GM23338 (cell line): ENCODE measurements at regions not wholly inside any gene's neighbourhood (a gene's known extent, or its start where the extent isn't known, plus 50 kb on each side); places are given as distances from the start of the nearest gene placed in this dataset.

Experiments used
- ATAC-seq: fragments of 200-7000 bp; cut with Tn5 transposase; 3 replicates; pipeline ENCODE4 v1.9.1; 2020
- DNase-seq: peaks from one replicate; pipeline ENCODE4 v3.0.0-alpha.2; 2015; ENCODE audit warnings: low spot score
- H2AFZ ChIP-seq: fragments of 200-600 bp; sonication (generic); 2 replicates; pipeline ENCODE4 v1.8.0; 2016; ENCODE audit warnings: antibody characterized with exemption, mild to moderate bottlenecking, moderate library complexity
- H3F3A ChIP-seq: fragments of 200-600 bp; sonication (generic); replicated peaks from 2 replicates; pipeline ENCODE4 v1.8.0; 2017; ENCODE audit warnings: antibody characterized with exemption, mixed run types, low read depth
- H3K27ac ChIP-seq: fragments of 200-600 bp; sonication (generic); 2 replicates; pipeline ENCODE4 v1.6.1; 2016; ENCODE audit warnings: low read depth
- H3K27me3 ChIP-seq: fragments of 200-600 bp; sonication (generic); 2 replicates; pipeline ENCODE4 v1.8.0; 2016; ENCODE audit warnings: mild to moderate bottlenecking, mixed run types, moderate library complexity; ENCODE audit not compliant: insufficient read depth
- H3K36me3 ChIP-seq: fragments of 200-600 bp; sonication (generic); 2 replicates; pipeline ENCODE4 v1.8.0; 2016; ENCODE audit warnings: mild to moderate bottlenecking; ENCODE audit not compliant: insufficient read depth
- H3K4me1 ChIP-seq: fragments of 200-600 bp; sonication (generic); 2 replicates; pipeline ENCODE4 v1.8.0; 2016; ENCODE audit warnings: mild to moderate bottlenecking, moderate library complexity; ENCODE audit not compliant: insufficient read depth
- H3K4me2 ChIP-seq: fragments of 200-600 bp; sonication (generic); 2 replicates; pipeline ENCODE4 v1.7.1; 2017; ENCODE audit warnings: mixed run types
- H3K4me3 ChIP-seq: fragments of 200-600 bp; sonication (generic); 2 replicates; pipeline ENCODE4 v1.6.1; 2016; ENCODE audit warnings: mixed run types
- H3K79me2 ChIP-seq: fragments of 200-600 bp; sonication (generic); replicated peaks from 2 replicates; pipeline ENCODE4 v1.8.0; 2017; ENCODE audit warnings: mild to moderate bottlenecking; ENCODE audit not compliant: insufficient read depth
- H3K9me2 ChIP-seq: fragments of 200-600 bp; sonication (generic); 2 replicates; pipeline ENCODE4 v1.8.0; 2017; ENCODE audit not compliant: insufficient read depth
- H4K20me1 ChIP-seq: fragments of 200-600 bp; sonication (generic); replicated peaks from 2 replicates; pipeline ENCODE4 v1.8.0; 2017; ENCODE audit warnings: mild to moderate bottlenecking; ENCODE audit not compliant: insufficient read depth
- H3K27ac Mint-ChIP-seq: 2 replicates; pipeline ENCODE4 v1.8.0; 2020; ENCODE audit warnings: inconsistent platforms, mild to moderate bottlenecking, moderate library complexity, mixed read lengths
- H3K27me3 Mint-ChIP-seq: 3 replicates; pipeline ENCODE4 v1.8.0; 2022; ENCODE audit warnings: low read depth, mild to moderate bottlenecking, moderate library complexity, mixed read lengths, inconsistent platforms; ENCODE audit not compliant: insufficient read depth, poor library complexity
- H3K36me3 Mint-ChIP-seq: 3 replicates; pipeline ENCODE4 v1.8.0; 2021; ENCODE audit warnings: low read depth, mild to moderate bottlenecking, inconsistent platforms, moderate library complexity, mixed read lengths
- H3K4me1 Mint-ChIP-seq: 3 replicates; pipeline ENCODE4 v1.8.0; 2020; ENCODE audit warnings: mild to moderate bottlenecking, inconsistent platforms, mixed read lengths
- H3K4me3 Mint-ChIP-seq: 3 replicates; pipeline ENCODE4 v1.8.0; 2021; ENCODE audit warnings: moderate library complexity, mild to moderate bottlenecking, inconsistent platforms, mixed read lengths
- H3K9me3 Mint-ChIP-seq: 3 replicates; pipeline ENCODE4 v1.8.0; 2020; ENCODE audit warnings: moderate library complexity, mild to moderate bottlenecking, inconsistent platforms, mixed read lengths
- CREB1 ChIP-seq: fragments of 250-450 bp; sonication (Bioruptor Pico); IDR thresholded peaks from 2 replicates; pipeline ENCODE4 v1.5.0; 2020; ENCODE audit warnings: low read depth, mild to moderate bottlenecking, moderate library complexity
- CTCF ChIP-seq, 2 experiments: fragments of 200-600 bp in 1 of 2; sonication (generic) in 1 of 2; conservative IDR thresholded peaks; 2 replicates each; pipeline versions ENCODE4 v1.5.1 to v1.6.1; 2016 to 2017; ENCODE audit warnings: antibody characterized with exemption in 2 of 2, low read depth in 2 of 2, mild to moderate bottlenecking in 2 of 2, moderate library complexity in 1 of 2
- EZH2 ChIP-seq: fragments of 200-600 bp; sonication (generic); IDR thresholded peaks from one replicate; pipeline ENCODE4 v1.8.0; 2017; ENCODE audit warnings: antibody characterized with exemption, mild to moderate bottlenecking, low read depth; ENCODE audit not compliant: unreplicated experiment
- TF ChIP-seq, protein P1 (sequence below): IDR thresholded peaks from one replicate; pipeline ENCODE4 v1.6.1; 2018; ENCODE audit warnings: antibody characterized with exemption; ENCODE audit not compliant: unreplicated experiment
- TF ChIP-seq, protein P2 (sequence below): fragments of 250-450 bp; sonication (Bioruptor Pico); IDR thresholded peaks from 2 replicates; pipeline ENCODE4 v1.5.0; 2020; ENCODE audit warnings: mild to moderate bottlenecking, moderate library complexity

- no peak overlapping the region for H3K27ac ChIP-seq
- Mint-ChIP-seq H3K4me1 (peaks cover 14% of the 10 kb centered on the region; the same call in 2 of the 3 replicates), H3K27ac (no peak overlapping the region), H3K4me3 (no peak overlapping the region), H3K27me3 (no peaks in the 10 kb centered on the region), H3K36me3 (no peaks in the 10 kb centered on the region), H3K9me3 (no peaks in the 10 kb centered on the region)
- DNase-seq (no peak), ATAC-seq (no peak)
- no peak overlapping the region for H3K4me3 ChIP-seq
- TF ChIP-seq CTCF (conservative IDR thresholded peaks at IDR 0.05; ENCODE audit: low read depth in 2 of 2): no peak
- TF ChIP-seq, protein P1, sequence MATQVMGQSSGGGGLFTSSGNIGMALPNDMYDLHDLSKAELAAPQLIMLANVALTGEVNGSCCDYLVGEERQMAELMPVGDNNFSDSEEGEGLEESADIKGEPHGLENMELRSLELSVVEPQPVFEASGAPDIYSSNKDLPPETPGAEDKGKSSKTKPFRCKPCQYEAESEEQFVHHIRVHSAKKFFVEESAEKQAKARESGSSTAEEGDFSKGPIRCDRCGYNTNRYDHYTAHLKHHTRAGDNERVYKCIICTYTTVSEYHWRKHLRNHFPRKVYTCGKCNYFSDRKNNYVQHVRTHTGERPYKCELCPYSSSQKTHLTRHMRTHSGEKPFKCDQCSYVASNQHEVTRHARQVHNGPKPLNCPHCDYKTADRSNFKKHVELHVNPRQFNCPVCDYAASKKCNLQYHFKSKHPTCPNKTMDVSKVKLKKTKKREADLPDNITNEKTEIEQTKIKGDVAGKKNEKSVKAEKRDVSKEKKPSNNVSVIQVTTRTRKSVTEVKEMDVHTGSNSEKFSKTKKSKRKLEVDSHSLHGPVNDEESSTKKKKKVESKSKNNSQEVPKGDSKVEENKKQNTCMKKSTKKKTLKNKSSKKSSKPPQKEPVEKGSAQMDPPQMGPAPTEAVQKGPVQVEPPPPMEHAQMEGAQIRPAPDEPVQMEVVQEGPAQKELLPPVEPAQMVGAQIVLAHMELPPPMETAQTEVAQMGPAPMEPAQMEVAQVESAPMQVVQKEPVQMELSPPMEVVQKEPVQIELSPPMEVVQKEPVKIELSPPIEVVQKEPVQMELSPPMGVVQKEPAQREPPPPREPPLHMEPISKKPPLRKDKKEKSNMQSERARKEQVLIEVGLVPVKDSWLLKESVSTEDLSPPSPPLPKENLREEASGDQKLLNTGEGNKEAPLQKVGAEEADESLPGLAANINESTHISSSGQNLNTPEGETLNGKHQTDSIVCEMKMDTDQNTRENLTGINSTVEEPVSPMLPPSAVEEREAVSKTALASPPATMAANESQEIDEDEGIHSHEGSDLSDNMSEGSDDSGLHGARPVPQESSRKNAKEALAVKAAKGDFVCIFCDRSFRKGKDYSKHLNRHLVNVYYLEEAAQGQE: no peak
- TF ChIP-seq, protein P2, sequence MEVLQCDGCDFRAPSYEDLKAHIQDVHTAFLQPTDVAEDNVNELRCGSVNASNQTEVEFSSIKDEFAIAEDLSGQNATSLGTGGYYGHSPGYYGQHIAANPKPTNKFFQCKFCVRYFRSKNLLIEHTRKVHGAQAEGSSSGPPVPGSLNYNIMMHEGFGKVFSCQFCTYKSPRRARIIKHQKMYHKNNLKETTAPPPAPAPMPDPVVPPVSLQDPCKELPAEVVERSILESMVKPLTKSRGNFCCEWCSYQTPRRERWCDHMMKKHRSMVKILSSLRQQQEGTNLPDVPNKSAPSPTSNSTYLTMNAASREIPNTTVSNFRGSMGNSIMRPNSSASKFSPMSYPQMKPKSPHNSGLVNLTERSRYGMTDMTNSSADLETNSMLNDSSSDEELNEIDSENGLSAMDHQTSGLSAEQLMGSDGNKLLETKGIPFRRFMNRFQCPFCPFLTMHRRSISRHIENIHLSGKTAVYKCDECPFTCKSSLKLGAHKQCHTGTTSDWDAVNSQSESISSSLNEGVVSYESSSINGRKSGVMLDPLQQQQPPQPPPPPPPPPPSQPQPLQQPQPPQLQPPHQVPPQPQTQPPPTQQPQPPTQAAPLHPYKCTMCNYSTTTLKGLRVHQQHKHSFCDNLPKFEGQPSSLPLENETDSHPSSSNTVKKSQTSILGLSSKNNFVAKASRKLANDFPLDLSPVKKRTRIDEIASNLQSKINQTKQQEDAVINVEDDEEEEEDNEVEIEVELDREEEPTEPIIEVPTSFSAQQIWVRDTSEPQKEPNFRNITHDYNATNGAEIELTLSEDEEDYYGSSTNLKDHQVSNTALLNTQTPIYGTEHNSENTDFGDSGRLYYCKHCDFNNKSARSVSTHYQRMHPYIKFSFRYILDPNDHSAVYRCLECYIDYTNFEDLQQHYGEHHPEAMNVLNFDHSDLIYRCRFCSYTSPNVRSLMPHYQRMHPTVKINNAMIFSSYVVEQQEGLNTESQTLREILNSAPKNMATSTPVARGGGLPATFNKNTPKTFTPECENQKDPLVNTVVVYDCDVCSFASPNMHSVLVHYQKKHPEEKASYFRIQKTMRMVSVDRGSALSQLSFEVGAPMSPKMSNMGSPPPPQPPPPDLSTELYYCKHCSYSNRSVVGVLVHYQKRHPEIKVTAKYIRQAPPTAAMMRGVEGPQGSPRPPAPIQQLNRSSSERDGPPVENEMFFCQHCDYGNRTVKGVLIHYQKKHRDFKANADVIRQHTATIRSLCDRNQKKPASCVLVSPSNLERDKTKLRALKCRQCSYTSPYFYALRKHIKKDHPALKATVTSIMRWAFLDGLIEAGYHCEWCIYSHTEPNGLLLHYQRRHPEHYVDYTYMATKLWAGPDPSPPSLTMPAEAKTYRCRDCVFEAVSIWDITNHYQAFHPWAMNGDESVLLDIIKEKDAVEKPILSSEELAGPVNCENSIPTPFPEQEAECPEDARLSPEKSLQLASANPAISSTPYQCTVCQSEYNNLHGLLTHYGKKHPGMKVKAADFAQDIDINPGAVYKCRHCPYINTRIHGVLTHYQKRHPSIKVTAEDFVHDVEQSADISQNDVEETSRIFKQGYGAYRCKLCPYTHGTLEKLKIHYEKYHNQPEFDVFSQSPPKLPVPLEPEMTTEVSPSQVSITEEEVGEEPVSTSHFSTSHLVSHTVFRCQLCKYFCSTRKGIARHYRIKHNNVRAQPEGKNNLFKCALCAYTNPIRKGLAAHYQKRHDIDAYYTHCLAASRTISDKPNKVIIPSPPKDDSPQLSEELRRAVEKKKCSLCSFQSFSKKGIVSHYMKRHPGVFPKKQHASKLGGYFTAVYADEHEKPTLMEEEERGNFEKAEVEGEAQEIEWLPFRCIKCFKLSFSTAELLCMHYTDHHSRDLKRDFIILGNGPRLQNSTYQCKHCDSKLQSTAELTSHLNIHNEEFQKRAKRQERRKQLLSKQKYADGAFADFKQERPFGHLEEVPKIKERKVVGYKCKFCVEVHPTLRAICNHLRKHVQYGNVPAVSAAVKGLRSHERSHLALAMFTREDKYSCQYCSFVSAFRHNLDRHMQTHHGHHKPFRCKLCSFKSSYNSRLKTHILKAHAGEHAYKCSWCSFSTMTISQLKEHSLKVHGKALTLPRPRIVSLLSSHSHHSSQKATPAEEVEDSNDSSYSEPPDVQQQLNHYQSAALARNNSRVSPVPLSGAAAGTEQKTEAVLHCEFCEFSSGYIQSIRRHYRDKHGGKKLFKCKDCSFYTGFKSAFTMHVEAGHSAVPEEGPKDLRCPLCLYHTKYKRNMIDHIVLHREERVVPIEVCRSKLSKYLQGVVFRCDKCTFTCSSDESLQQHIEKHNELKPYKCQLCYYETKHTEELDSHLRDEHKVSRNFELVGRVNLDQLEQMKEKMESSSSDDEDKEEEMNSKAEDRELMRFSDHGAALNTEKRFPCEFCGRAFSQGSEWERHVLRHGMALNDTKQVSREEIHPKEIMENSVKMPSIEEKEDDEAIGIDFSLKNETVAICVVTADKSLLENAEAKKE (CRISPR knock-in tag): no peak
- TF ChIP-seq EZH2: no peak
- TF ChIP-seq CREB1: no peak
- no peaks in the 10 kb centered on the region for H3K9me2 ChIP-seq
- H3K79me2 ChIP-seq: no peaks in the 10 kb centered on the region
- no peaks in the 10 kb centered on the region for H3F3A ChIP-seq
- no peaks in the 10 kb centered on the region for H3K27me3 ChIP-seq
- no peaks in the 10 kb centered on the region for H4K20me1 ChIP-seq
- no peaks in the 10 kb centered on the region for H3K36me3 ChIP-seq
- peaks cover 8% of the 10 kb centered on the region for H3K4me1 ChIP-seq
- H2AFZ ChIP-seq: no peak overlapping the region
- H3K4me2 ChIP-seq: no peak overlapping the region
Observed at GRCh38 chr13:73803997-73804396, 330.2 kb downstream of the KLF12 start.
